Kidney glomerular epithelial cell (primary cell): ENCODE measurements at regions not wholly inside any gene's neighbourhood (a gene's known extent, or its start where the extent isn't known, plus 50 kb on each side); places are given as distances from the start of the nearest gene placed in this dataset.
A peak's percentile ranks its signal among the peaks of the same experiment; 100 is the strongest.

Experiments used
- DNase-seq: peaks from one replicate; lab custom pipeline; 2025; lab: John Stamatoyannopoulos, UW

DNA sequence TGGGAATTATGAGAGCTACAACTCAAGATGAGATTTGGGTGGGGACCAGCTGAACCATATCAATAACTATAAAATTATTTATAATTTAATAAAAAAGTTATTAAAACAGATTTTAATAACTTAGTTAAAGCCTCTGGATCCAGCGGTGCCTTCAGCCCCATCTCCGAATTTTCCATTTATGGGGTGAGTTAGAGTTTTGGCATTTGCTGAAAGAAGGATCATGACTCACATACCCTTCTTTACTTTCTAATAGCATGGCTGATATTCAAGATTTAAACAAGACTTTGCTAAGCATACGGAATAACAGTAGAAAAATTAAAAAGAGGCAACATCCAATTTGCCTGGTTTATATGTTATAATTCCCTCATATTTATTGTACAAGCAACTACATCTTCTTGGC, 94.5 kb downstream of the RDH14 start:
- DNase-seq = no peak

DNA sequence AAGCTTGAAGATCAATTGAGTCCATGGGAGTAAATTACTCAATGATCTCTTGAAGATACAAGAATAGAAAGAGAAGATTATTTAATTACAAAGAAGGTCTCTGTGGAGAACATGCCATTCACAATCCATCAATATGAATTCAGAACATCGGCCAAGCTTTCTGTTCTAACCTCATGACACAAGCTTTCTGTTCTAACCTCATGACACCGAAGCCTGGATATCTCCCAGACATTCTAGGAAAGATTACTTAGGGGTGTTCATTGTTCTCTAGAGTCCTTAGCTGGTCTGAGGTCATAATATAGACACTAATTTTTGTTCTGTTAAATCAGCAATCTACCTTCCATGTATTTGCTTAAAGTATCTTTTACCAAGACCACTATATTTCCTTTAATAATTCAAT, 95.5 kb downstream of the RDH14 start:
- no peak for DNase-seq

DNA sequence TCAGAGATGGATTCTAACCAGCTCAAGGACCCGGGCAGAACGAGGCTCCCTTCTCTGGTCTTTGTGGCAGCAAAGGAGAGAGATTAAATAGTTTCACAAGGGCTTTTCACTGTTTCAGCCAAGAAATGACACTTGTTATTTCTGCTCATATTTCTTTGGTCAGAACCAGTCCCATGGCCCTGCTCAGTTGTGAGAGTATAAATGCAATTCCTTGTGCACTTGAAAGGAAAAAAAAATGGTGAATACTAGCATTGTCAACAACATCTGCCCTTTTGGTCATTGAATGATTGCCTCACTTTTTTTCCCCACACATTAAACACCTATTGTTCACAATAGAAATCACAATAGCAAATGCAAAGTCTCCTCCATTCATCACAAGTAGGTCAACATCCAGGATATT, 104.4 kb downstream of the RDH14 start:
- DNase-seq = no peak

DNA sequence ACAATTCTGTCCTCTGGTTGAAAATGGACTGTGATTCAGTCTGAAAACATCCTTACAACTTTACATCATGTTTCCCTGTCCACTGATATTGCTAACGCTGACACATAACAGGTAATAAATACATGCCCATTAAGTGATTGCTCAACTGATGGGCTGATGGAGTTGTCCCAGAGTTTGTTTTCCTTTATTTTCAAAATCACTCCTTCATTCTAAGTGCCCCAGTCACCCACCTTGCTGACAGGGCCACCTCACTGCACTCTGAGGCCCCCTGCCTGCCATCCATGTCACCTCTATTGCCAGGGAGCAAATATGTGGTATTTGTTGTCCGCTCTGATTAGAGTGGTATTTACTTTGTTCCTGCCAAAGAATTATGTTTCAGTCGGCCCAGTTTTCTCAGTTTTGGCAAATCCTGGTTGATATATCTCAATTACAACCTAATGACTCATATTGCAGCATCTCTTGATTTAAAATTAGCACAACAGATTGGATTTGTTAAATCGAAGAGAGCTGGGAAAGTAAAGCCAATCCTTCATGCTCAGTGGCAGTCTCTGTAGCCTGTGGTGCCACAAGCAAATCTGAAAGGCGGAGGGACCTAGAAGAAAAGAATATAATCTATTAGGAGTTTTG, 105.1 kb downstream of the RDH14 start:
- peak; percentile 20 for DNase-seq

DNA sequence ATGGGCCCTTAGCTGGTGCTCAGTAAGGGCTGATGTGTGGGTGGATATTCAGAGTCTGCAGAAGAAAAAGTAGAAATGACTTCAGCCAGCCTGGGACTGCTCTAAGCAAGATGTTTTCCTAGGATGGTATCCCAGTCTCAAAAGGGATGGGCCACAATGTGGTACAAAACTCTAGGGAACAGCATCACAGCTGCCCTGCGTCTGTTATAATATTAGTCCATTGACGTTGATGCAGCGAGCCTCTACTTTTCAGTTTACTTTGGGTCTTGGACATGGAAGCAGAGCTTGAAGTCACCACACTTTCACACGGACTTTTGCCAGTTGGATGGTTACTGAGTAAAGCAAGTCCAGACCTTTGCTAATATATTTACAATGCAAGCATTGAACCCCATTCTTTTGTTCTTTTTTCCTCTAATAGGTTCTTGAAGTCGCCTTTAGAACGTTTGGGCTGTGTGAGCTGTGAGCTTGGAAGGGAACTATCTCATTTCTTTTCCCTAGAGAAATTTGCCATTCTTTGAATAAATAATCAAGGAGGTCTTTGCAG, 105.7 kb downstream of the RDH14 start:
- DNase-seq = no peak

DNA sequence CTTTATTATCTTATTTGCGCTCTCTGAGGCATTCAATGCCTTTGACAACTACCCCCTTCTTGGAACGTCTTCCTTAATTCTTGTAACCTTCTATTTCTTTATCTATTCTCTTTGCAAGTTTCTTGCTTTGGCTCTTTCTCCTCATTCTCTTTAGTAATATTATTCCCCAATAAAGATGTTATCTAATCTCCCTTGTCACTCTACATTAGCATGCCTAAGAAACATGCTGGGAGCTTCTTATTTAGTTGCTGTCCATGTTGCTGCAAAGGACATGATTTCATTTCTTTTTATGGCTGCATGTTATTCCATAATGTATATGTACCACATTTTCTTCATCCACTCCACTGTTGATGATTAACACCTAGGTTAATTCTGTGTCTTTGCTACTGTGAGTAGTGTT, 113.7 kb downstream of the RDH14 start:
- DNase-seq = no peak

DNA sequence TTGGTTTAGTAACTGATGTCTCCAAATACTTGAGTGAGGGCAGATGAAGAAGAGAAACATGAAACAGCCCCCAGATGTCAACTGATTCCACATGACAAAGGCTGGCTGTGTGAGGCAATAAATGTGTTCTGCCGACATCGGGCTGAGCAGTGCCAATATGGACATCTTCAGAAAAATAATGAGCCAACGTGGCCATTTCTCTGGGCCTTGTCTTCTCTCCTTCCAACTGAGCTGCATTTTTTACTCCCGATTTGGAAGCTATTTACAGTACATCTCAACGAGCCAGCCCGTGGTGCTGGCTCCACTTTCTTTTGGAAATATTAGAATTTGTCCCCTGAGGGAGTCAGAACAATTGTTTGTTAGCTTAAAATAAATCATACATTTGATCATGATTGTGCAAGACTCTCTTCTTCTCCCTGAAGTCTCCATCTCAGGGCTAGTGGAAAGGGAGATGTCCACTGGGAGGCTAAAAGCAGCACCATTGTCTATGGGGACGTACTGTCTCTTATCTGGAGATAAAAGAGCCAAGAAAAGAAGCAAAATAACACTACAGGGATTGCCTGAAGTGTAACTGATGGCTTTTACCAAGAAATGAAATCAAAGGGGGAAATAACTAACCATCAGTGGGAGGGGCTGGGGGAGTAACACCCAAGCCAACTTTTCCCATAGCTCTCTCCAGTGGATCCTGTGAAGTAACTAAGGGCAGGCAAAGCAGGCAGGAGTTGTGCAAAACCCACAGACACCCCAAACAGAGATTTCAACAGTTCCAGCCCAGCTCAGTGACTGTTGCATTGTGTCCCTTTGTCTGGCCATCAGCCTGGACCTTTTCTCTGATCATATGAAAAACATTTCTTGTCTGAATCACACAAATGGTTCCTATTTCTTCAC, 114.8 kb downstream of the RDH14 start:
- no peak for DNase-seq

DNA sequence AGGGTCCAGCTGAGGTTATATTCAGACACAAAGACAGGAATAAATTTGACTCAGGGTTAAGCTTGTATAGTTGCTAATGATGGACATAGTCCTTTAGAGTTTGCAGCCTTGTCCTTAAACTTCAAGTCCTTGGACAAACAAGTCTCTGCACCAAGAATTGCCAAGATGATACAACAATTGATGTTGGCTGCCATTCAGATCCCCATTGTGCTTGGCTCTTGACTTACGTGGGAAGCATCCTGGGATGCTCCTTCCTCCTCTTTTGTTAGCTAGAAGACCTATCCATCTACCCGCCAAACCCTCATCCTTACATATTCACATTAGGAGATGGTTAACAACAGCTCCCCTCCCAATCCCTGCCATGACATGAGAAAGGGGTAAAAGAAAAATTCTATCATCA, 115.6 kb downstream of the RDH14 start:
- no peak for DNase-seq

DNA sequence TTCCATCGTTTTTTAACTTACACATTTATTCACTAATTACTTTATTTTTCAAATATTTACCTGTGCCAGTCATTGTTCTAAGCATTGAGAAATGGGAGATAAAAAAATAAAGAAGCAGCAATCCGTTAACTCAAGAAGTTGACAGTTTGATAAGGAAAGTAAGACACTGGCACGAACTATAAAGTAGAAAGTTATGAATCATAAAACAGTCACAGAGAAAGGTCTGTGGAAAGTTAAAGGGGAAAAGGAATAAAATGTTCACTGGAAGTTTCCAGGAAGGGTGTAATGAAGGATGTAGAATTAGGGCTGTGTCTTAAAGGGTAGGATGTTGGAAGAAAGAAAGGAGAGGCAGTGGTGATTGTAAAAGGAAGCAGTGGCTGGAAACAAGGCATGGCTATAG, 118.9 kb downstream of the RDH14 start:
- DNase-seq = no peak

DNA sequence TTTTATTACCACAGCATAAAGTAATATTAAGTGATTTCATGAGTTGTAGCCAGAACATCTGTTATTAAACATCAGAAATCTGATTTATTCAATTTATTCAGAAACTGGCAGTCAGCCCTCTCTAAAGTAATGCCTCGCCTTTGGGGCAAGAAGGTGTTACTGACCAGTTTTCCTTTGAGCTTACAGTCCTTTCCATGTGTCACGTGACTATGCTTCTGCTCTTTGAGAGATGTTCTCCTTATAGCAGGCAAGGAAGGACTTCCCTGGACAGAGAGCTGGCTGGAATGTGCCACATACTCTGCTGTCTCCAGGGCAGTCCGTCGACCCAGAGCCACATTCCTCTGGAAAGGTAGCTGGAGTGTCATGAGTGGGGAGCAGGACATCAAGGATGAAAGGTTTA, 119.7 kb downstream of the RDH14 start:
- no peak for DNase-seq

DNA sequence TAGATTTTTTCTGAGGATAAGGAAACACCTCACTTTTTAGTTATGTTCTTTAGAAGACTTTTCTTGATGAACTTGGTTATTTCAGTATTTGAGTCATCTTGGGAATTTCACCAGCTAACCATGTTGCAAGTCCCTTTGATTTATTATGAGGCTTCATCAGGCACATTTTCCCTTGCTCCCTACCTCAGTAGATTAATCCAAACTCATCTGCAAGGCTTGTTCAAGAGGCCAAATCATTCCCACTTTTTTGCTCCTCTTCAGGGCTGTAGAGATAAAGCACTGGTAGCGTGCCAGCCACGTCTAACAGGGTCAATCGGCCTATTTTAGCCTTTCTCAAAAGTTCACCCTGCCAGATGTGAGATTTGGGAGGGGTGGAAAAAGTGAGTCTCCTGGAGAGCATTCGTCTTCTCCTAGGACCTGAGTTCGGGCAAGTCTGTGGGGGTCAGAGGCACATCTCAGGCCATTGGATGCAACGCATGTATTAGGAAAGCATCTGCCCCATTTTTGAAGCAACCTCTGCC, 120.3 kb downstream of the RDH14 start:
- DNase-seq = no peak

DNA sequence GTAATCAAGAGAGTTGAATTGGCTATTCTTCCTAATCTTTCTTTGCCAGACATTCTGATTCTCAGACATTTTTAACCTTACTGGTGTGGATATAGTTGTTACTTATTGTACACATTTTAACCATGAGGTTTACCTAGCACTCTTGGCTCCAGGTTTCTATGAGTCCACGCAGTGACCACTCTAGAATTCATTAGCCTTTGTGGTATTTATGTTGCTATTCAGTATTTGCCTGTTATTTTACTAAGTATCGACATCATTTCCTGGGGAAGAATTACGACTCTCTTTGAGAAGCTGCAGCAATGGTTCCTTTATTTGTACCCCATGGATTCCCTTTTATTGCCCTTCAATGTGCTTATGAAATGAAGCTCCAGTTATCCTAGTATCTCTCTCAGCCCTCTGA, 120.7 kb downstream of the RDH14 start:
- no peak for DNase-seq

DNA sequence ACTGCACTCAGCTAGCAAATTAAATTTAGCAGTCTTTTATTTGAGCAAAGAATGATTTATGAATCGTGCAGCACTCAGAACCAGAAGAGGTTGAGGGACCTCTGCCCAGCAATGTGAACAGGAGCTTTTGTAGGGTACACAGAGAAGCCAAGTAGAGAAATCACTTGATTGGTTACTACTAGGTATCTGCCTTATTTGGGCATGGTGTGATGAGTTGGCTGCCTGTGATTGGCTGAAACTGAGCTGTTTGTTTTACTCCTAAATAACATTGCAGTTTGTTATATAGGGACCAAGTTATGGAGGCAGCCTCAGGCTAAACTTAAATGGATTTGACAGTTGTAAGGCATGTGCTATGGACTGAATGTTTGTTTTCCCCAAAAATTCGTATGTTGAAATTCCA, 122.5 kb downstream of the RDH14 start:
- no peak for DNase-seq

DNA sequence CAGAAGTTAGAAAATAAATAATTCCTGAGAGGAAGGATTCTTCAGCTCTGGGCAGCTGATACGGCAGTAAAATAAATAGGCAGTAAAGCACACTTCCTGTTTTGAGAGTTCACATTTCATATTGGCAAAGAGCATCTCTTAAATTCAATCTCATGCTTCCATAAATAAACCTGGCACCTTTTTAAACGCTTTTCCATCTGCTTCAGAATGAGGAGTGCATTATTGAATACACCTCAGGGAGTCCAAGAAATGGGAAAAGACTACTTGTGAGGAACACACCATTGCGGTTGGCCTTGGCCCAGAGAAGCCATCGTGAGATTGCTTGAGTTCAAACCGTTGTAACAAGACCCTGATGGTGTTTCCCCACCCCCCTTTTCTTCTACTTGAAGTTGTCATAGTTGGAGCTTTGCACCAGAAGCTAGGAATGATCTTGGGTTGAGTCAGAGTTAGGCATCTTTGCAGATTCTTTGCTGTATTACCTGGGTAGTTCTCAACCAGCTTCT, 123.9 kb downstream of the RDH14 start:
- DNase-seq = no peak

DNA sequence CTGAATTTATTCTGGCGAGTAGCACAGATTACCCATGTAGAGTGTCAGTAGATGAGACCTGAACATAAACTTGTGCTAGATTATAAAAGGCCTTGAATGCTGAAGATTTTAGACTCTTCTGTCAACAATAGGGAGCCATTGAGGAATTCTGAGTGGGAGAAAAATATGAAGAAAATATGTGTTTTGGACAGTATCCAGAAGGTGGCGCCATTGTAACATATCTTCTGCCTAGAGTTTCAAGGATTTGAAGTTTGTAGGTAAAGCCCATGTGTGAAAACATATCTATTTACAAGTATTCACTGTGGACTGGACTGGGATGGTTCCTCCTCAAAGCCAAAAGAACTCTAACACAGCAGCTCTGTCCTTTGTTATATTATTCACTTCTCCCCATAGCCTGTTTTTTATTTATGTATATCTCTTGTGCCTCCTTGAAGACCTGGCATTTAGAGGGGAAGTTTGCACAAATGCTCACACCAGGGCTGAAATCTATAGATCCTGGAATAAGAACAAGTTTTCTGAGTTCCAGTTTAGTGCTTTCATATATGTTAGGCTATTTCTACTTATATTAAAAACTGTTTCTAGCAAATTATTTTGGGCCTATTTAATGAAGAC, 124.9 kb downstream of the RDH14 start:
- peak; percentile 64 for DNase-seq

DNA sequence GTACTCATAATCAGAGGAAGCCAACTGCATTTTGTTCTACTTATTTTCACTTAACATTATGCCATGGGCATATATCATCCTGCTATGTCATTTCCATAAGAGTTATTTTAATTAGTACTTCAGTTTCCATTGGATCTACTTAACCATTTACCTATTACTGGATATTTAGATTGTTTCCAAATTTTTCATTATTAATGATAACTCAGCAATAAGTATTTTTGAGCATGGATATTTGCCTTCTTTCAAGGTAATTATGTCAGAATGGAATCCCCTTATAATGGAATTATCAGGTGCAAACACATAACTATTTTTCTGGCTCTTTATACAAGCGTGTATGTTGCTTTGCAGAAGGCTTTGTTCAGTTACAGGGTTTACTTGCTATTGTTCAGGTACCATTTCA, 126.6 kb downstream of the RDH14 start:
- DNase-seq = no peak

DNA sequence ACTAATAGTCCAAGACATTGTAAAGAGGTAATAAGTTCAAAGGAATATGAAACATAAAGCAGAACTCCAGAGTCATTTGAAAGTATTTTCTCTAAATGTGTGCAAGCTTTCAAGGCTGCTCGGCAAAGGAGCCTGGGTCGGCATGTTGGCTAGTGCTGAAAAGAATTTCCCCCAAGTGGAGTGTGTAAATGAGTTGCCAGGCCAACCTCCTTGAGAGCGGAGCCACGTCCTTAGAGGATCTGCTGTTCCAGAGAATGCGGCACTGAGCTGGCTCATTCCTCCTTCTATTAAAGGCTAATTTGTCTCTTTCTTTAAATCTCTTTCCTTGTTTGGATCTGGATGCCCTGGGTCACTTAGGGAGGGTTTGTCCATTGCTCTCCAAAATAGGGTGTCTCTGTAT, 127.5 kb downstream of the RDH14 start:
- no peak for DNase-seq

DNA sequence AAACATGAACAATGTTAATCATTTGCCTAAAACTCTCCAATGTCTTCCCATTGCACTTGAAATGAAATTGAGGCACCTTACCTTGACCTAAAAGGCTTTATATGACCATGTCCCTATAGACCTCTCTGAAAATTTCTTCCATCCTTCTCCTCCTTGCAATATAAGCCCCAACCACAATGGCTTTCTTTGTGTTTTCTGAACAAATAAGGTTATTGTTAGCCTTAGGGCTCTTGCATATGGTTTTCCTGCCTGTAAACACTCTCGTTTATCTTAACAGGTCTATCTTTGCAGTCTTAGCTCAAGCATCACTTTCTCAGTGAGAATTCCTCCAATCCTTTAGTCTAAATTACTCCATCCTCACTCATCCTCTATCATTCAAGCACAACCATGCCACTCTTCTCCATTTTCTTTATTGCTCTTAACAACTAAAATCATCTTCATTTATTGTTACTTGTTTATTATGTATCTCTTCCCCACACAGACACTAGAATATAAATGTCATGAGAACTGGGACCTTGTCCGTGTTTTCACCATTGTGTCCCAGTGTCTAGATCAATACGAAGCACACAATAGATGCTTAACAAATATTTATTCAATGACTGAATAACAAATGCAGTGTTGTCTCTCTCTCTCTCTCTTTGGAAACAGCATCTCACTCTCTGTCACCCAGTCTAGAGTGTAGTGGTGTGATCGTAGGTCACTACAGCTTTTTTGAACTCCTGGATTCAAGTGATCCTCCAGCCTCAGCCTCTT, 129.3 kb downstream of the RDH14 start:
- DNase-seq = no peak

DNA sequence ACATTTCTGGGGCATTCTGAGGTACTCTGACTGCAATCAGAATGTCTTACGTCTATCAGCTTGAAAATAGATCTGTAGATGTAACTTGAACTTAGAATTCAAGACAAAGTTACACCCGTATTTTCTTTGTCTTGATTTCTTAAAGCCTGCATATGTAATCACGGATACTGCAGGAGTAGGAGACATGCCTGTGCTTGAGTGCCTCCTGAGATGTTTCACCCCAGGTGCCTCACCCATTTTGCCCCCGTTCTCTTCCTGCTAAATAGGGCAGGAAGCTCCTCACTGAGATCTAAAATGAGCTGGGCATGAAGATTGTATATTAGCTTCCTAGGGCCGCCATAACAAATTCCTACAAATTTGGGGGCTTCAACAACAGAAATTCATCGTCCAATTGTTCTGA, 131.9 kb downstream of the RDH14 start:
- DNase-seq = no peak

DNA sequence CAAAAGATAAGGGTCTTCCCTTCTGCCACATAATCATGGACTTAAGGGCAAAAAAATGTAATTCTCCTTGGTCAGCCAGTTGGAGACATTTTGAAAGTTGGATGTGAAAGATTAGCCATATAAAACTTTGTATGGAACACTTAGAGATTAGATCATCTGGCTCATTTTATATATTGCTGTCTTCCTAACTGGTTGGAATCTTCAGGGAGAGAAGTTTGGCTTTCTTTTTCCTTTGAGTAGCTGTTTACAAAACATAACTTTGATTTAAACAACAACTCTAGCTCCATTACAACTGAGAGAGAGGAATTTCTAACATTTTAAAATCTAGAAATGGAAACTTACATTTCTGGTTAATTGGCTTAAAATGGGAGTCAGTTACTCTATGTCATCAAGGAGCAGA, 132.7 kb downstream of the RDH14 start:
- DNase-seq = no peak

DNA sequence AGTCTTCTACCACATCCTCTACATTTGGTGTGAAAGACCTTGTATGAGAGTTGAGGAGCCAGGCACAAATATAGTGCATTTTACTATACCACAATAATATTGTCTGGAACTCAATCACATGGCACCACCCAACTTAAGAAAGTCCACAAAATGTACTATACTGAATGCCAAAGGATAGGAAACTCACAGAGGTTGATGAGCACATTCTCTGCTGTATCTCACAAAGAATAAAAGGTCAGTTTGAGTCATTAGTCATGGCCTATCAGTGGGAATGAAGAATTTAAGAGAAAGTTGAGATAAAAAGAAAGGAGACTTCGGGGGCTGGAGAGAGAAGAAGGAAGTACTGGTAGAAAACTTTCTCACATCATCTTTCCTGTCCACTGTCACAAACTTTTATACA, 134.3 kb downstream of the RDH14 start:
- DNase-seq = no peak

DNA sequence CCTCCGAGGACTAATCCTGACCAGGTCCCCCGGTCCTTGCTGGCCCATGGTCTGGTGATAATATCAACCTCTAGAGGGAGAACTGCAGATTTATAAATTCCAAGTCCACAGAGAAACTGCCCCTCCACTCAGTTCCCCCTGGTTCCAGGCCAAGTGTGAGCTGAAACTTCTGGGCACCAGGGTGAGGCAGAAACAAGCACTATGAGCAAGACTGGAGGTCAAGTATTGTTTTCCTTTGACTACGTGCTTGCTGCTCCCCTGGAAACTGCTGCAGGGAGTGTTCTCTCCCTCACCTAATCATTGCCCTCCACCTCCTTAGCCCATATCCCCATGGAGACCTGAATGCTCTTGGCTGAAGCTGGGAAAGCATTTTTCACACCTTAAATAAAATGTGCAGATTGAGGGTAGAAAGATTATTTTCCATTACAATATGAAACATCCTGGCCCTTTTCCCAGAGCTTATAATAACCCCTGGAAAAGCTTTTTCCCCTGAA, 135.2 kb downstream of the RDH14 start:
- DNase-seq = no peak
